ENCODE measurements at regions not wholly inside any gene's neighbourhood (a gene's known extent, or its start where the extent isn't known, plus 50 kb on each side); places are given as distances from the start of the nearest gene placed in this dataset.

GRCh38 chr22:27226666-27227065 lies 569.3 kb downstream of the MIAT start:
- POLR2A ChIA-PET (ENCODE audit: low non-redundant PET), result no interaction called here
- H3K27ac ChIP-seq, result no peak overlapping the region
- CTCF ChIA-PET, result no interaction called here
- no peak for TF ChIP-seq CTCF (conservative IDR thresholded peaks at IDR 0.05; ENCODE audit: low read depth)
- DNase-seq (ENCODE audit: low spot score), result no peak

GRCh38 chr22:27228771-27229170 lies 571.4 kb downstream of the MIAT start:
- no peak overlapping the region for H3K27ac ChIP-seq
- DNase-seq (ENCODE audit: low spot score), result no peak
- ChIA-PET CTCF (no interaction called here), POLR2A (ENCODE audit: low non-redundant PET) (no interaction called here)
- no peak for TF ChIP-seq CTCF (conservative IDR thresholded peaks at IDR 0.05; ENCODE audit: low read depth)

GRCh38 chr22:27230189-27230588 lies 571.4 kb downstream of the MN1 start:
- ChIA-PET CTCF (no interaction called here), POLR2A (ENCODE audit: low non-redundant PET) (no interaction called here)
- TF ChIP-seq CTCF (conservative IDR thresholded peaks at IDR 0.05; ENCODE audit: low read depth), result no peak

GRCh38 chr22:27231266-27231665 lies 570.3 kb downstream of the MN1 start:
- ChIA-PET POLR2A (ENCODE audit: low non-redundant PET) (no interaction called here), CTCF (interaction anchor here (0.7 kb wide), 1 partner anchor 1463 kb away, joined by 3 read pairs; no protein-coding TSS in a partner anchor)
- no peak overlapping the region for H3K27ac ChIP-seq
- DNase-seq (ENCODE audit: low spot score), result no peak
- TF ChIP-seq CTCF (conservative IDR thresholded peaks at IDR 0.05; ENCODE audit: low read depth), result no peak

More at GRCh38 chr22:27230189-27230588, 571.4 kb downstream of the MN1 start:
- DNase-seq (ENCODE audit: low spot score), result no peak
- no peak overlapping the region for H3K27ac ChIP-seq

- DNase-seq (ENCODE audit: low spot score), result no peak
- ChIA-PET POLR2A (ENCODE audit: low non-redundant PET) (no interaction called here), CTCF (no interaction called here)
- no peak overlapping the region for H3K27ac ChIP-seq
- TF ChIP-seq CTCF (conservative IDR thresholded peaks at IDR 0.05; ENCODE audit: low read depth), result no peak
These were observed 569.5 kb downstream of the MN1 start for GRCh38 chr22:27232077-27232476.

- no peak for DNase-seq (ENCODE audit: low spot score)
- POLR2A ChIA-PET (ENCODE audit: low non-redundant PET), result no interaction called here
- no peak overlapping the region for H3K27ac ChIP-seq
- TF ChIP-seq CTCF (conservative IDR thresholded peaks at IDR 0.05; ENCODE audit: low read depth), result no peak
- CTCF ChIA-PET, result no interaction called here
These were observed 564.3 kb downstream of the MN1 start for GRCh38 chr22:27237080-27237741.
